WI38 (cell line): ENCODE measurements at regions not wholly inside any gene's neighbourhood (a gene's known extent, or its start where the extent isn't known, plus 50 kb on each side); places are given as distances from the start of the nearest gene placed in this dataset.

ENCODE experiments used
- H3K4me3 ChIP-seq: 2 replicates; pipeline ENCODE4 v1.5.1; 2011; ENCODE audit warnings: low read depth, mild to moderate bottlenecking, control low read depth, low read length
- CTCF ChIP-seq: IDR thresholded peaks from 2 replicates; pipeline ENCODE4 v1.5.1; 2012; ENCODE audit warnings: low read depth, mild to moderate bottlenecking, control low read depth, low read length

DNA sequence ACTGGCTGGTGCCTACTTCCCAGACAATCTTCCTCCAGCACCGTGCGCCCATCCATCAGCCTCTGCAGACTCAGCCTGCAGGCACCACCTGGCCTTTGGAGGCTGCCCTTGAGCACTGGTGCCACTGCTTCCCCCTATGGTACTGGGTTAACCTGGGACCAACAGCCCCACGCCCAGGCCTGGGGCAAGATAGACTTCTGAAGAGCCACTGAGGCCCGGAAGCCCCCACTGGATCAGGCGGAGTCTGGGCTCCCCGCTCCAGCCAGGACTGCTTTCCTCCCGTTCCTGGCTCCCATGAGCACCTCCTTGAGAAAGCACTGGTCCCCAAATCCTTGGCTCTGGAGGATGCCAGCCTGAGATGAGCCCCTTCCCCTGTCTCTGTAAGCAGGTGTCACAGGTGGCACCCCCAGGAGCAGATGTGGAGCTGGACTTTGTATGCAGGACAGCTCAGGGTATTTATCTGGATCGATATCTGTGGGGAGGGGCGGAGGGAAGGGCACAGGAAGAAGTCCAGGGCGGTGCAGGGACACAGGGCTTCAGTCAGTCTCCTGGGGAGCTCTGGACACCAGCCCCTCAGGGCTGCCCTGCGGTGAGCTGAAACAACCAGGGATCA, 206.5 kb upstream of the PPP2R2D start:
- no peak for TF ChIP-seq CTCF

DNA sequence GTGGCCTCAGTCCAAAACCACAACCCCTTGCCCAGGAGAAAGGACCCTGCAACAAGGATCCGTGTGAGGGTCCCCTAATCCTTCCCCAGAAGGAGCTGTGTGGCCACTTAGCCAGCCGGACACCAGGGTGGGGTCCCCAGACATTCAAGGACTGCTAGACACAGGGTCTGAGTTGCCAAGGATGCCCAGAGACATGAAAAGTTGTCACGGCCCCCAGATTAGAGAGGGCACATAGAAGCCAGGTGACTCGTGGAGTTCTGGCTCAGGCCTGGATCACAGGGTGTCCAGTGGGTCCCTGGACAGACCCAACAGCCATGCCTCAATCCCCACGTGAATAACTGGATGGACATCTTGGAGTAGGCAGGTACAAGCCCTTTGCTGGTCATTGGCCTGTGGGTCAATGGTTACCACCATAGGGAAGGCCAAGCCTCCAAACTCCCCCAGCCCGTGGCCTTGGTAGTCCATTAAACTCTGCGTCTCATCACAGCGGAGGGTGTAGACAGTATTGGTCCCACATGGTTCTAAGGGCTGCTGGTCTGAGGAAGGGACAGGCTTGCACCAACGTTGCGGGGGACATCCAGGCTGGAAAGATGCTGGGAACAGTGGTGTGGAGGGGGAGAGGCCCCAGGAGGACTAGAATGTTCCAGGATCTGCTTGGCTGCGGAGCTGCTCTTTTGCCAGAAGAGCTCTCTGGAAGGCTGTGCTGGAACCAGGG, 205.9 kb upstream of the PPP2R2D start:
- no peak for TF ChIP-seq CTCF
- H3K4me3 ChIP-seq, result no peak overlapping the region

More for the DNA sequence above, 206.5 kb upstream of the PPP2R2D start:
- H3K4me3 ChIP-seq, result no peak overlapping the region

DNA sequence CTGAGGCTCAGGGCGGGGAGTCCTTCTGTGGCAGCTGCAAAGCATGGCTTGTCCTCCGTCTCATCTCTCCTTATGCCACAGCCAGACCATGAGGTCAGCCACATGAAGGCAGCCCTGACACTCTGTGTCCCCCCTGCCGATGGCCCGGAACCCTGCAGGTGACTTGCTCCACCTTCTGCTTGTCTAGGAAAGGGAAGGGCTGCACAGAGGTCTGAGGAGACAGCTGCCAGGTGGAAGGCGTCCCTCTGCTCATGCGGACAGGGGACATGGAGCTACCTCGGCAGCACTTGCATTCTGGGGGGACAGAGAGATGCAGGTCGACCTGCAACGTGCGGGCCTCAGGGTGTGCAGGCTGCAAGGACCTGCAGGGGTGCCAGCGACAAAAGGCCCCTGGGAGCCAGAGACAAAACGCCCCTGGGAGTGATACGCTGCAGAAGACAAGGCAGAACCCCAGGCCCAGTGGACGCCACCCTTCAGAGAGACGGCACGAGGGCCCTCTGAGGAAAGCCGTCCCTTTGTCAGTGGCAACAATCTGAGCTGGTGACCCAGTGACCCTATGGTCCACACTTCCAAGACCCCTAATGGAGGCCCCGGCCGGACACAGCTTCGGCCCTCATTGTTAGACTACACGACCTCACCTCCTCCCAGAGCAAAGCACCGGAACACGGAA, 205.2 kb upstream of the PPP2R2D start:
- no peak for TF ChIP-seq CTCF
- no peak overlapping the region for H3K4me3 ChIP-seq

DNA sequence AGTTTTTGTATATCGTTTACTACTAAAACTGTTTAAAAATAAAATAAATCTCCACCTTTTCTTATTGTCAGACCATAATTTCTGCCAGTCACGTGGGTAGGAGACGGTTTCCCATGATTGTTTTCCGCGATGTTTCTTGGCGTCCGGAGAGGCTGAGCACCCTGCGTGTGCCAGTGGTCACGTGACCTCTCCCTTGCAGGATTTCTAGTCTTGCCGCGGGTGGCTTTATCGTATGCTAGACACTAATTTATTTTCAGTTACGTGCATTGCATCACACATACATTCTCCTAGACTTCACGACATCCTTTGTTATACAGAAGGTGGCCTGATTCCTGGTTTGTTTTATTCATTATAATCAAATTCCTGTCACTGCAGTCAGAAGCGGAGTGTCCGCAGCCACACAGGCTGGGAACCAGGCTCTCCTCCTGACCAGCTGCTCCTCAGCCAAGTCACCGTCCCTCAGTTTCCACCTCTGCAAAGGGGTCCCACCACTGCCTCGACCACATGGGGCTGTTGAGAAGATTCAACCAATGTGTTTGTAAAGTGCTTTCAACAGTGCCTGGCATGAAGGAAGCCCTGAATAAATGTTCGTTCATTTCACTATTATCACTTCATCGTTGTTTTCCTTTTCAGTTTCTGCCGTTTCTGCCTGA, 203.2 kb upstream of the PPP2R2D start:
- TF ChIP-seq CTCF, result no peak

DNA sequence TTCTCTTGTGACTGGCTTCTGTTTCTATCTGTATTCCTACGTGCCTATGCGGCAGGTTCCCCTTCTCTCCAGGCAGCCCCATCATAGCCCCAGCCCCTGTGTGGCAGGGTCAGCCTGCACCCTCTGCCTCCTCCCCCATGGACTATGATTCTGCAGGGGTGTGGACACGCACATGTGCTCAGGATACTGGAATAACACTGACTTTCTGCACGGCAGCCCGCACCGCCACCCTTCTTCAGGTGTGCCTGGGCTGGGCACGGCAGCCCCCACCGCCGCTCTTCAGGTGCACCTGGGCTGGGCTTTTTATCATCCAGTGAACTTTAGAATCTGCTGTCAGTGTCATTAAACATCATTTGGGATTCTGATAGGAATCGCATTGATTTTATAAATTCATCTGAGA, 202.6 kb upstream of the PPP2R2D start:
- H3K4me3 ChIP-seq, result no peak overlapping the region
- no peak for TF ChIP-seq CTCF

More for the DNA sequence above, 203.2 kb upstream of the PPP2R2D start:
- no peak overlapping the region for H3K4me3 ChIP-seq

- no peak for TF ChIP-seq CTCF
- no peak overlapping the region for H3K4me3 ChIP-seq
These were observed 201.8 kb upstream of the PPP2R2D start for GRCh38 chr10:131698986-131699385.
